ENCODE measurements at regions not wholly inside any gene's neighbourhood (a gene's known extent, or its start where the extent isn't known, plus 50 kb on each side); places are given as distances from the start of the nearest gene placed in this dataset.

- TF ChIP-seq, protein P1, sequence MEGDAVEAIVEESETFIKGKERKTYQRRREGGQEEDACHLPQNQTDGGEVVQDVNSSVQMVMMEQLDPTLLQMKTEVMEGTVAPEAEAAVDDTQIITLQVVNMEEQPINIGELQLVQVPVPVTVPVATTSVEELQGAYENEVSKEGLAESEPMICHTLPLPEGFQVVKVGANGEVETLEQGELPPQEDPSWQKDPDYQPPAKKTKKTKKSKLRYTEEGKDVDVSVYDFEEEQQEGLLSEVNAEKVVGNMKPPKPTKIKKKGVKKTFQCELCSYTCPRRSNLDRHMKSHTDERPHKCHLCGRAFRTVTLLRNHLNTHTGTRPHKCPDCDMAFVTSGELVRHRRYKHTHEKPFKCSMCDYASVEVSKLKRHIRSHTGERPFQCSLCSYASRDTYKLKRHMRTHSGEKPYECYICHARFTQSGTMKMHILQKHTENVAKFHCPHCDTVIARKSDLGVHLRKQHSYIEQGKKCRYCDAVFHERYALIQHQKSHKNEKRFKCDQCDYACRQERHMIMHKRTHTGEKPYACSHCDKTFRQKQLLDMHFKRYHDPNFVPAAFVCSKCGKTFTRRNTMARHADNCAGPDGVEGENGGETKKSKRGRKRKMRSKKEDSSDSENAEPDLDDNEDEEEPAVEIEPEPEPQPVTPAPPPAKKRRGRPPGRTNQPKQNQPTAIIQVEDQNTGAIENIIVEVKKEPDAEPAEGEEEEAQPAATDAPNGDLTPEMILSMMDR (conservative IDR thresholded peaks at IDR 0.05) = no peak
- TF ChIP-seq EZH2 (IDR thresholded peaks at IDR 0.05; ENCODE audit: low read depth) = no peak
These were observed 153.3 kb downstream of the LSMEM1 start for GRCh38 chr7:112634107-112634506.
